ENCODE measurements at regions not wholly inside any gene's neighbourhood (a gene's known extent, or its start where the extent isn't known, plus 50 kb on each side); places are given as distances from the start of the nearest gene placed in this dataset.
"Not testable (repeated sequence)": the region's sequence is repeated elsewhere in the genome, so short reads cannot be mapped to it uniquely, and the experiment has no call there.

DNA sequence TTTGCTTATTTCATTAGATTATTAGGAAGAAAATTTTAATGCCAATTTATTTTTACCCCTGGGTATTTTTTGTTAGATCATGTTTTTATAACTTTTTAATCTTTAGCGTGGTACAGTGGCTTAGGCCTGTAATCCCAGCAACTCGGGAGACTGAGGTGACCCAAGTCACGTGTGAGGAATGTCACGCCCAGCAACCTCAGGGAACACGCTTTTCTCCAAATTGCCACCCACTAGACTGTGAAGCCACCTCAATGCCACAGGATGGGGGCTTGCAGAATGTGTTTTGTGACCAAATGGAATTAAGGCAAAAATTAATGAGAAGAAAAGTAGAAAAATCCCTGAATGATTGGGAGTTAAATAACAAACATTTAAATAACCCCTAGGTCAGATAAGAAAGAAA is 141.8 kb downstream of the LAT start:
- Histone ChIP-seq H3K9ac (ENCODE audit: low read length) (no peak overlapping the region), H3K4me3 (ENCODE audit: low read length) (no peak overlapping the region), H3K9me3 (ENCODE audit: control insufficient read depth, low read depth, low read length) (no peaks in the 10 kb centered on the region), H3K36me3 (ENCODE audit: control insufficient read depth, low read depth, low read length) (no peaks in the 10 kb centered on the region), H3K27me3 (ENCODE audit: control insufficient read depth, insufficient read depth, low read length) (peaks cover 19% of the 10 kb centered on the region), H3K4me1 (ENCODE audit: control insufficient read depth, low read depth, low read length) (no peaks in the 10 kb centered on the region), H3K27ac (ENCODE audit: low read length) (no peak overlapping the region)

DNA sequence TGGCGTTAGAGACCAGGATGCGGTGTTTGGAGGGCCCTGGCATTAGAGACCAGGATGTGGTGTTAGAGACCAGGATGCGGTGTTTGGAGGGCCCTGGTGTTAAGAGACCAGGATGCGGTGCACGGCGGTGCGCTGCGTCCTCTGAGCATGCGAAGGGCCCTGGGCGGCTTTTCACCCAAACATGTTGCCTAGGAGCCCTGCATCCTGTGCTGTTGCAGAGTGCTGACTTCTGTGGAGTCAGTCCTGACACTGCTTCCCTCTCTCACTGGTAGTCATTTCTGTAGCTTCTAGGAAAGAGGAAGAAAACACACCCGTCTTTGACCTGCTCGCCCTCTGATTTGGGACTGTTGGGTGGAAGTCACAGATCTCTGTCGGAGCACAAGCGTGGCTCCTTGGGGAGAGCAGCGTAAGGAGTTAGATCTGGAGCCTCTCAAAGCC is 141.2 kb downstream of the LAT start:
- Histone ChIP-seq H3K27me3 (ENCODE audit: control insufficient read depth, insufficient read depth, low read length) (peaks cover 19% of the 10 kb centered on the region), H3K9ac (ENCODE audit: low read length) (no peak overlapping the region), H3K9me3 (ENCODE audit: control insufficient read depth, low read depth, low read length) (no peaks in the 10 kb centered on the region), H3K4me3 (ENCODE audit: low read length) (no peak overlapping the region), H3K4me1 (ENCODE audit: control insufficient read depth, low read depth, low read length) (no peaks in the 10 kb centered on the region), H3K27ac (ENCODE audit: low read length) (no peak overlapping the region), H3K36me3 (ENCODE audit: control insufficient read depth, low read depth, low read length) (no peaks in the 10 kb centered on the region)

DNA sequence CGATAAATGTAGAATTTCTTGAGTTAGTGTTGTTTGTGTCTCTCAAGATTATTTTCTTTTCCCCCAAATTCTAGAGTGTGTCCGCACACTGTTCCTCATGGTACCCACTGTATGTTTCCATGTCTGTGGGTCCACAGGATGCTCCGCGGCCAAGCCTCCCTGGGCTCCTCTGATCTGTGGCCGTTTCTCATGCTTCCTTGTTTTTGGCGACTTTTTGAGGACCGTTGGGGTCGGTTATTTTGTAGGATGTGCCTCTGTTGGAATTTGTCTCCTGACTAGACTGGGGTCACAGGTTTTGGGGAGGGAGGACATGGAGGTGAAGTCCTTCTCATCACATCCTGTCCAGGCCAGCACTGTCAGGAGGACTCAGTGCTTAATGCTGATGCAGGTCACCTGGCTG is 140.0 kb downstream of the LAT start:
- no peaks in the 10 kb centered on the region for H3K9me3 ChIP-seq (ENCODE audit: control insufficient read depth, low read depth, low read length)
- H3K27ac ChIP-seq (ENCODE audit: low read length), result no peak overlapping the region
- H3K36me3 ChIP-seq (ENCODE audit: control insufficient read depth, low read depth, low read length), result no peaks in the 10 kb centered on the region
- H3K9ac ChIP-seq (ENCODE audit: low read length), result no peak overlapping the region
- H3K4me3 ChIP-seq (ENCODE audit: low read length), result no peak overlapping the region
- peaks cover 19% of the 10 kb centered on the region for H3K27me3 ChIP-seq (ENCODE audit: control insufficient read depth, insufficient read depth, low read length)
- no peaks in the 10 kb centered on the region for H3K4me1 ChIP-seq (ENCODE audit: control insufficient read depth, low read depth, low read length)

- H3K9me3 ChIP-seq (ENCODE audit: control insufficient read depth, low read depth, low read length); H3K4me3 ChIP-seq (ENCODE audit: low read length); H3K9ac ChIP-seq (ENCODE audit: low read length); H3K36me3 ChIP-seq (ENCODE audit: control insufficient read depth, low read depth, low read length); H3K4me1 ChIP-seq (ENCODE audit: control insufficient read depth, low read depth, low read length); H3K27ac ChIP-seq (ENCODE audit: low read length): not testable (repeated sequence)
- H3K27me3 ChIP-seq (ENCODE audit: control insufficient read depth, insufficient read depth, low read length), result peaks cover 19% of the 10 kb centered on the region
Measured at GRCh38 chr16:29124162-29124561, 139.3 kb downstream of the LAT start.

DNA sequence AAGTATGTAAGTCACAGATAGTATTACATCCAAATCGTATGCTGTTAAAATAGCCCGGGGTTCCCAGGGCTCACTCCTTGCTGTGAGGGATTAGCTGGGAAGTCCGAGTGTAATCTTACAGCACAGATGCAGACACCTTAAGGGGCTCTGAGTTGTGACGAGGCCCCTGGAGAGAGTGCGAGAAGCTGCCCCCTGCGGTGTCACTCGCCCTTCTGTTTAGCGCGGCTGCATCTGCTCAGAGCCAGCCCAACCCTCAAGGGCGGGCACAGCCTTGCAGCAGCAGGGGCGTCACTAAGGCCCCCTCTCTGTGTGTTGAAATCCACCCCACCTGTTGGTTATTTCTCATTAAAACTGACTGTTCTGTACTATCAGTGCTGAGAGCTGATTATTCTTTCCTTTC is 135.8 kb downstream of the LAT start:
- H3K4me3 ChIP-seq (ENCODE audit: low read length); H3K36me3 ChIP-seq (ENCODE audit: control insufficient read depth, low read depth, low read length); H3K9me3 ChIP-seq (ENCODE audit: control insufficient read depth, low read depth, low read length); H3K4me1 ChIP-seq (ENCODE audit: control insufficient read depth, low read depth, low read length); H3K9ac ChIP-seq (ENCODE audit: low read length); H3K27me3 ChIP-seq (ENCODE audit: control insufficient read depth, insufficient read depth, low read length); H3K27ac ChIP-seq (ENCODE audit: low read length): not testable (repeated sequence)

GRCh38 chr16:29118301-29118957 is 133.6 kb downstream of the LAT start:
- H3K9ac ChIP-seq (ENCODE audit: low read length); H3K4me3 ChIP-seq (ENCODE audit: low read length); H3K27ac ChIP-seq (ENCODE audit: low read length); H3K27me3 ChIP-seq (ENCODE audit: control insufficient read depth, insufficient read depth, low read length); H3K36me3 ChIP-seq (ENCODE audit: control insufficient read depth, low read depth, low read length); H3K9me3 ChIP-seq (ENCODE audit: control insufficient read depth, low read depth, low read length); H3K4me1 ChIP-seq (ENCODE audit: control insufficient read depth, low read depth, low read length): not testable (repeated sequence)

GRCh38 chr16:29117631-29118030 is 132.8 kb downstream of the LAT start:
- Histone ChIP-seq H3K4me3 (ENCODE audit: low read length) (no peak overlapping the region), H3K27ac (ENCODE audit: low read length) (no peak overlapping the region), H3K4me1 (ENCODE audit: control insufficient read depth, low read depth, low read length) (no peaks in the 10 kb centered on the region), H3K27me3 (ENCODE audit: control insufficient read depth, insufficient read depth, low read length) (no peaks in the 10 kb centered on the region), H3K9me3 (ENCODE audit: control insufficient read depth, low read depth, low read length) (no peaks in the 10 kb centered on the region), H3K36me3 (ENCODE audit: control insufficient read depth, low read depth, low read length) (no peaks in the 10 kb centered on the region), H3K9ac (ENCODE audit: low read length) (no peak overlapping the region)

DNA sequence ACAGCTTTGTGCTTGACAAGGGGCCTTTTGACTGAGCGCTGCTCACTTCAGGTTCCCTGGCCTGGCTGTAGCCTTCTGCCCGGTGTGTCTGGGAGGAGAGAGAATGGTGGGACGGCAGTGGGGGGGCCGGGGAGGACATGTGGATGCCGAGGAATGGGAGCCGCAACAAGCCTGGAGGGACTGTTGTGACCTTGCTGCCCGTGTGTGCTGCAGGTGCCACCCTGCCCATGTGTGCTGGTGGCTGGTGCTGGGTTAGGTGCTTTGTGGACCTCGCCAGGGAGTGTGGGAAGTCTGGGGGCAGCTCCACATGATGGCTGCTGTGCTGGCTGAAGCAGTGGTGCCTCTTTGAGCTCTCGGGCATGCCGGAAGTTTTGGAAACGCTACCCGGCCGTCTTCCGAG is 132.1 kb downstream of the LAT start:
- H3K4me1 ChIP-seq (ENCODE audit: control insufficient read depth, low read depth, low read length), result no peaks in the 10 kb centered on the region
- H3K36me3 ChIP-seq (ENCODE audit: control insufficient read depth, low read depth, low read length), result no peaks in the 10 kb centered on the region
- no peaks in the 10 kb centered on the region for H3K27me3 ChIP-seq (ENCODE audit: control insufficient read depth, insufficient read depth, low read length)
- no peaks in the 10 kb centered on the region for H3K9me3 ChIP-seq (ENCODE audit: control insufficient read depth, low read depth, low read length)
- H3K27ac ChIP-seq (ENCODE audit: low read length), result no peak overlapping the region
- no peak overlapping the region for H3K9ac ChIP-seq (ENCODE audit: low read length)
- H3K4me3 ChIP-seq (ENCODE audit: low read length), result no peak overlapping the region

DNA sequence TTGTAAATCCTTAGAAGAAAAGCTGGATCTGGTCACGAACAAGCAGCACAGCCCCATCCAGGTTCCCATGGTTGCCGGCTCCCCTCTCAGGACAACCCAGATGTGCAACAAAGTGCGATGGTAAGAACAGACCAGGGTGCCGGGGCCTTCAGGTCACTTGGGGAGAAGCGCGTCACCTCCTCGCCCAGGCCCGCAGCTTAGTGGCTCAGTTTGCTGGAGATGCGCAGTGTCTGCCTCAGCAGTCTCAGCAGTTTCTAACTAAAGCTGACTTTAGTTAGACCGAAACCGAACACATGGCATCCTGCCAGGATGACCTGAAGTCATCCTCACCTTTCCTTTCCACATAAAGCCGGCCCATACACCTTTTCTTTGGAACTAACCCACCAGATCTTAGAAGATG is 131.4 kb downstream of the LAT start:
- H3K36me3 ChIP-seq (ENCODE audit: control insufficient read depth, low read depth, low read length); H3K4me3 ChIP-seq (ENCODE audit: low read length); H3K4me1 ChIP-seq (ENCODE audit: control insufficient read depth, low read depth, low read length); H3K27me3 ChIP-seq (ENCODE audit: control insufficient read depth, insufficient read depth, low read length); H3K27ac ChIP-seq (ENCODE audit: low read length); H3K9ac ChIP-seq (ENCODE audit: low read length); H3K9me3 ChIP-seq (ENCODE audit: control insufficient read depth, low read depth, low read length): not testable (repeated sequence)

DNA sequence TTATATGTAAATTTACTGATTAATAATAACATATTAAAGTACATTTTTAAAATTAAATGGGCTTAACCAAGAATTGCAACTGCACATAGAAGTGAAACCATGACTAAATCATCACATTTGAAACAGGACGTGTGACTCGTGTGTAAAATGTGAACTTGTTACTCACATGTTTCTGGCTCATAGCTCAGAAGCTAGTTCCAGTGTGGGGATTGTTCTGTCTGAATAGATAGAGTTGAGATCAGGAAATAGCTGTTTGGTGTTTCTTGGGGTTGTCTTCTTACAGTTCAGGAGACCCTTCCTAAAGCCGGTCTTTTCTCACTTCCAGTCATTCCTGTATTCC is 130.9 kb downstream of the LAT start:
- not testable (repeated sequence) for H3K27ac ChIP-seq (ENCODE audit: low read length); H3K4me1 ChIP-seq (ENCODE audit: control insufficient read depth, low read depth, low read length); H3K4me3 ChIP-seq (ENCODE audit: low read length); H3K36me3 ChIP-seq (ENCODE audit: control insufficient read depth, low read depth, low read length); H3K27me3 ChIP-seq (ENCODE audit: control insufficient read depth, insufficient read depth, low read length); H3K9me3 ChIP-seq (ENCODE audit: control insufficient read depth, low read depth, low read length); H3K9ac ChIP-seq (ENCODE audit: low read length)

- not testable (repeated sequence) for H3K36me3 ChIP-seq (ENCODE audit: control insufficient read depth, low read depth, low read length); H3K4me1 ChIP-seq (ENCODE audit: control insufficient read depth, low read depth, low read length); H3K9me3 ChIP-seq (ENCODE audit: control insufficient read depth, low read depth, low read length); H3K9ac ChIP-seq (ENCODE audit: low read length); H3K27ac ChIP-seq (ENCODE audit: low read length); H3K27me3 ChIP-seq (ENCODE audit: control insufficient read depth, insufficient read depth, low read length); H3K4me3 ChIP-seq (ENCODE audit: low read length)
Measured at GRCh38 chr16:29114989-29115801, 130.3 kb downstream of the LAT start.

DNA sequence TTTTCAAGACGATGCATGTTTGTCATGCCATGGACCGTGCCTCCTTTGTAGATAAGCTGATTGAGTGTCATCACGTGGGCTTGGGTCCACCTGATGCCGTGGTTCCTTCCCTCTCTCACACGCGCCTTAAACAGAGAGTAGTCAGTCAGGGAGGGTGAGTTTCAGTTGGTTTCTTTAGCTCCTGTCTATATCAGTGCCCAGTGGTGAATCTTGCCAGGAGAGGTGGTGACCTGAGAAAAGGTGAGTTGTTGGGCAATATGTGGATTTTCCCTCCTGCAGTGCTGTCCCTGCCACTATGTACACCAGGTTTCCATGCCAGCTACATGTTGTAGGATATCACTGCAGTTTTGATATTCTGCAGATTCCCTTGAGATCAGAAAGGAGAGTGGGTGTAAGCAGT is 129.7 kb downstream of the LAT start:
- Histone ChIP-seq H3K9me3 (ENCODE audit: control insufficient read depth, low read depth, low read length) (no peaks in the 10 kb centered on the region), H3K4me1 (ENCODE audit: control insufficient read depth, low read depth, low read length) (no peaks in the 10 kb centered on the region), H3K27me3 (ENCODE audit: control insufficient read depth, insufficient read depth, low read length) (no peaks in the 10 kb centered on the region), H3K4me3 (ENCODE audit: low read length) (no peak overlapping the region), H3K9ac (ENCODE audit: low read length) (no peak overlapping the region), H3K27ac (ENCODE audit: low read length) (no peak overlapping the region), H3K36me3 (ENCODE audit: control insufficient read depth, low read depth, low read length) (no peaks in the 10 kb centered on the region)

Measured in iPS-18a (cell line).